Neuronal stem cell (in vitro differentiated cells): ENCODE measurements at regions not wholly inside any gene's neighbourhood (a gene's known extent, or its start where the extent isn't known, plus 50 kb on each side); places are given as distances from the start of the nearest gene placed in this dataset.

Experiments
- DNase-seq: peaks from one replicate; pipeline ENCODE4 v3.0.0-alpha.2; 2013; ENCODE audit warnings: low spot score
- H2AFZ ChIP-seq: one replicate; pipeline ENCODE4 v1.6.1; 2013; ENCODE audit warnings: mild to moderate bottlenecking, low read length, inconsistent platforms
- H2AK5ac ChIP-seq: 2 replicates; pipeline ENCODE4 v1.6.1; 2013; ENCODE audit warnings: low read depth, mild to moderate bottlenecking, inconsistent platforms, low read length, moderate library complexity, mixed read lengths
- H2BK120ac ChIP-seq: 2 replicates; pipeline ENCODE4 v1.6.1; 2013; ENCODE audit warnings: low read depth, mild to moderate bottlenecking, inconsistent platforms, low read length, moderate library complexity, mixed read lengths
- H2BK12ac ChIP-seq: one replicate; pipeline ENCODE4 v1.6.1; 2013; ENCODE audit warnings: low read length, inconsistent platforms
- H2BK15ac ChIP-seq: 2 replicates; pipeline ENCODE4 v1.6.1; 2013; ENCODE audit warnings: mild to moderate bottlenecking, low read length, inconsistent platforms, mixed read lengths
- H2BK5ac ChIP-seq: one replicate; pipeline ENCODE4 v1.6.1; 2013; ENCODE audit warnings: inconsistent platforms, mild to moderate bottlenecking, low read length, moderate library complexity
- H3K14ac ChIP-seq: one replicate; pipeline ENCODE4 v1.6.1; 2013; ENCODE audit warnings: low read length, inconsistent platforms
- H3K18ac ChIP-seq: 2 replicates; pipeline ENCODE4 v1.6.1; 2013; ENCODE audit warnings: low read length, inconsistent platforms
- H3K23ac ChIP-seq: 2 replicates; pipeline ENCODE4 v1.6.1; 2013; ENCODE audit warnings: low read depth, mild to moderate bottlenecking, mixed read lengths, low read length, inconsistent platforms; ENCODE audit not compliant: poor library complexity
- H3K27ac ChIP-seq: replicated peaks from 3 replicates; pipeline ENCODE4 v1.5.1; 2013; ENCODE audit warnings: low read length, inconsistent platforms
- H3K27me3 ChIP-seq, 3 experiments: 2 replicates each; pipeline ENCODE4 v1.6.1; 2013; ENCODE audit warnings: low read length in 3 of 3, mild to moderate bottlenecking in 2 of 3, inconsistent platforms in 1 of 3, low read depth in 1 of 3, mixed read lengths in 1 of 3, moderate library complexity in 1 of 3; ENCODE audit not compliant: control insufficient read depth in 3 of 3, insufficient read depth in 3 of 3
- H3K36me3 ChIP-seq, 2 donors: replicated peaks in 1 of 2; 2 replicates each; pipeline ENCODE4 v1.6.1; 2013; ENCODE audit warnings: low read length in 2 of 2; ENCODE audit not compliant: control insufficient read depth in 2 of 2, insufficient read depth in 2 of 2
- H3K4ac ChIP-seq: 2 replicates; pipeline ENCODE4 v1.6.1; 2013; ENCODE audit warnings: inconsistent platforms, mild to moderate bottlenecking, low read length, moderate library complexity
- H3K4me1 ChIP-seq, 2 donors: 1 replicate in 1 of 2; 2 replicates in 1 of 2; pipeline ENCODE4 v1.6.1; 2013; ENCODE audit warnings: low read length in 2 of 2, low read depth in 1 of 2; ENCODE audit not compliant: control insufficient read depth in 2 of 2, insufficient read depth in 1 of 2
- H3K4me2 ChIP-seq: one replicate; pipeline ENCODE4 v1.6.1; 2013; ENCODE audit warnings: mild to moderate bottlenecking, low read length, inconsistent platforms; ENCODE audit not compliant: insufficient read depth, poor library complexity, severe bottlenecking
- H3K4me3 ChIP-seq, 2 donors: 2 replicates each; pipeline ENCODE4 v1.5.1; 2013; ENCODE audit warnings: low read length in 2 of 2, mild to moderate bottlenecking in 2 of 2, inconsistent platforms in 1 of 2, moderate library complexity in 1 of 2
- H3K79me1 ChIP-seq: one replicate; pipeline ENCODE4 v1.6.1; 2013; ENCODE audit warnings: low read depth, mild to moderate bottlenecking, inconsistent platforms, low read length, moderate library complexity
- H3K9ac ChIP-seq: one replicate; pipeline ENCODE4 v1.6.1; 2013; ENCODE audit warnings: mild to moderate bottlenecking, low read depth, low read length, inconsistent platforms; ENCODE audit not compliant: poor library complexity
- H3K9me3 ChIP-seq, 2 donors: replicated peaks in 1 of 2; 2 replicates each; pipeline versions ENCODE3 to v1.6.1; 2013; ENCODE audit warnings: low read length in 2 of 2, mild to moderate bottlenecking in 2 of 2, inconsistent platforms in 1 of 2, low read depth in 1 of 2, mixed read lengths in 1 of 2, moderate library complexity in 1 of 2; ENCODE audit not compliant: control insufficient read depth in 2 of 2, insufficient read depth in 1 of 2
- H4K8ac ChIP-seq: one replicate; pipeline ENCODE4 v1.6.1; 2013; ENCODE audit warnings: low read depth, mild to moderate bottlenecking, inconsistent platforms, low read length, moderate library complexity
- H4K91ac ChIP-seq: one replicate; pipeline ENCODE4 v1.6.1; 2013; ENCODE audit warnings: low read length, low read depth, mild to moderate bottlenecking, inconsistent platforms; ENCODE audit not compliant: poor library complexity
- WGBS, 2 donors: extraction: QIAGEN DNeasy Blood & Tissue Kit; methylation state at CpG; one replicate each; pipeline ENCODE4 v1.1.7; 2013; ENCODE audit warnings: missing lambda C conversion rate in 2 of 2, mixed read lengths in 1 of 2; ENCODE audit not compliant: insufficient read length in 2 of 2, insufficient replicate concordance in 1 of 2; ENCODE audit errors: extremely low coverage in 2 of 2; 5-methylcytosine and 5-hydroxymethylcytosine counted together

- Histone ChIP-seq H2BK12ac (no peak overlapping the region), H2BK15ac (no peak overlapping the region), H3K23ac (no peak overlapping the region), H3K4ac (no peak overlapping the region), H2BK120ac (no peak overlapping the region), H2AFZ (no peak overlapping the region), H3K27me3 (no peaks in the 10 kb centered on the region), H4K8ac (no peak overlapping the region), H3K36me3 (no peaks in the 10 kb centered on the region), H3K4me2 (no peak overlapping the region), H3K27ac (no peak overlapping the region), H3K9me3 (no peaks in the 10 kb centered on the region), H3K14ac (no peak overlapping the region), H3K18ac (no peak overlapping the region), H2BK5ac (no peak overlapping the region), H2AK5ac (no peak overlapping the region), H3K79me1 (no peaks in the 10 kb centered on the region), H3K4me3 (no peak overlapping the region), H4K91ac (no peak overlapping the region), H3K9ac (no peak overlapping the region), H3K4me1 (no peaks in the 10 kb centered on the region)
- no peak for DNase-seq
- WGBS, 2 donors = no CpG with 5 or more reads among the region's 5 CpGs
Observed at GRCh38 chrX:26511589-26512363, 295.8 kb downstream of the MAGEB5 start.

- Histone ChIP-seq H2AFZ (no peak overlapping the region), H3K14ac (no peak overlapping the region), H2BK12ac (no peak overlapping the region), H3K9ac (no peak overlapping the region), H2AK5ac (no peak overlapping the region), H3K9me3 (no peaks in the 10 kb centered on the region), H4K91ac (no peak overlapping the region), H3K36me3 (no peaks in the 10 kb centered on the region), H3K79me1 (no peaks in the 10 kb centered on the region), H4K8ac (no peak overlapping the region), H3K23ac (no peak overlapping the region), H2BK120ac (no peak overlapping the region), H2BK15ac (no peak overlapping the region), H3K4ac (no peak overlapping the region), H3K27ac (no peak overlapping the region), H2BK5ac (no peak overlapping the region), H3K4me2 (no peak overlapping the region), H3K4me1 (no peaks in the 10 kb centered on the region), H3K27me3 (no peaks in the 10 kb centered on the region), H3K4me3 (no peak overlapping the region), H3K18ac (no peak overlapping the region)
- WGBS, 2 donors = no CpG with 5 or more reads among the region's 5 CpGs
- no peak for DNase-seq
Observed at GRCh38 chrX:26470941-26471340, 255.0 kb downstream of the MAGEB5 start.

- H3K9ac ChIP-seq = no peak overlapping the region
- H4K8ac ChIP-seq = no peak overlapping the region
- H3K79me1 ChIP-seq = no peaks in the 10 kb centered on the region
- H3K9me3 ChIP-seq = no peaks in the 10 kb centered on the region
- H2BK120ac ChIP-seq = no peak overlapping the region
- H2BK5ac ChIP-seq = no peak overlapping the region
- no peak overlapping the region for H3K14ac ChIP-seq
- H2BK12ac ChIP-seq = no peak overlapping the region
- WGBS, 2 donors = no CpG with 5 or more reads among the region's 4 CpGs
- H3K27ac ChIP-seq = no peak overlapping the region
- H3K36me3 ChIP-seq = no peaks in the 10 kb centered on the region
- H4K91ac ChIP-seq = no peak overlapping the region
- no peak overlapping the region for H2AK5ac ChIP-seq
- no peak overlapping the region for H2BK15ac ChIP-seq
- H3K23ac ChIP-seq = no peak overlapping the region
- H3K4me2 ChIP-seq = no peak overlapping the region
- H3K4ac ChIP-seq = no peak overlapping the region
- H3K27me3 ChIP-seq = no peaks in the 10 kb centered on the region
- H3K18ac ChIP-seq = no peak overlapping the region
- no peaks in the 10 kb centered on the region for H3K4me1 ChIP-seq
- H3K4me3 ChIP-seq = no peak overlapping the region
- H2AFZ ChIP-seq = no peak overlapping the region
- no peak for DNase-seq
Observed at GRCh38 chrX:26466387-26466786, 250.4 kb downstream of the MAGEB5 start.

GRCh38 chrX:26445288-26445687, 229.3 kb downstream of the MAGEB5 start:
- Histone ChIP-seq H2AK5ac (no peak overlapping the region), H3K23ac (no peak overlapping the region), H3K36me3 (no peaks in the 10 kb centered on the region), H3K4ac (no peak overlapping the region), H2BK120ac (no peak overlapping the region), H3K14ac (no peak overlapping the region), H3K27ac (no peak overlapping the region), H2BK5ac (no peak overlapping the region), H4K91ac (no peak overlapping the region), H3K27me3 (no peaks in the 10 kb centered on the region), H4K8ac (no peak overlapping the region), H3K18ac (no peak overlapping the region), H2AFZ (no peak overlapping the region), H3K4me1 (no peaks in the 10 kb centered on the region), H3K4me3 (no peak overlapping the region), H3K4me2 (no peak overlapping the region), H2BK15ac (no peak overlapping the region), H3K79me1 (no peaks in the 10 kb centered on the region), H3K9ac (no peak overlapping the region), H2BK12ac (no peak overlapping the region), H3K9me3 (no peaks in the 10 kb centered on the region)
- WGBS, 2 donors = no CpG with 5 or more reads among the region's 2 CpGs
- DNase-seq = no peak
